T-cell (primary cell): ENCODE measurements at regions not wholly inside any gene's neighbourhood (a gene's known extent, or its start where the extent isn't known, plus 50 kb on each side); places are given as distances from the start of the nearest gene placed in this dataset.
"Not testable (repeated sequence)": the region's sequence is repeated elsewhere in the genome, so short reads cannot be mapped to it uniquely, and the experiment has no call there.

Experiments
- ATAC-seq, 4 experiments: fragments of 200-7000 bp in 3 of 4; fragments of 150-1000 bp in 1 of 4; cut with Tn5 transposase; replicated peaks in 1 of 4; 1 replicate in 3 of 4; 2 replicates in 1 of 4; pipeline ENCODE4 v1.10.0; 2021; ENCODE audit warnings: moderate library complexity in 3 of 4, mild to moderate bottlenecking in 2 of 4, moderate number of reproducible peaks in 1 of 4
- CTCF ChIA-PET, 2 donors: fragments of 300-600 bp; sonication (Branson Sonifier 250); formaldehyde crosslinking; loops; one replicate each; lab custom pipeline; 2022; ENCODE audit warnings: antibody characterized with exemption in 2 of 2; lab: Charles Lee
- POLR2A ChIA-PET, 2 donors: fragments of 300-600 bp; sonication (Branson Sonifier 250); formaldehyde crosslinking; loops; one replicate each; lab custom pipeline; 2022; ENCODE audit warnings: antibody characterized with exemption in 2 of 2; lab: Charles Lee
- DNase-seq, 35 experiments: peaks; one replicate each; pipeline versions ENCODE4 v3.0.0 to v3.0.0-alpha.2; 2013 to 2023
- H3K27ac ChIP-seq: one replicate; pipeline ENCODE4 v1.5.1; 2013; ENCODE audit warnings: low read length
- H3K27me3 ChIP-seq, 2 experiments: replicated peaks in 1 of 2; 1 replicate in 1 of 2; 2 replicates in 1 of 2; pipeline versions ENCODE4 v1.6.1 to v1.7.0; 2013; ENCODE audit warnings: low read length in 1 of 2, mixed read lengths in 1 of 2; ENCODE audit not compliant: control insufficient read depth in 2 of 2, insufficient read depth in 2 of 2; ENCODE audit errors: extremely low read depth in 1 of 2
- H3K36me3 ChIP-seq, 2 donors: 1 replicate in 1 of 2; 2 replicates in 1 of 2; pipeline versions ENCODE4 v1.6.1 to v1.7.0; 2013; ENCODE audit warnings: low read length in 1 of 2; ENCODE audit not compliant: control insufficient read depth in 2 of 2, insufficient read depth in 1 of 2; ENCODE audit errors: extremely low read depth in 1 of 2
- H3K4me1 ChIP-seq, 2 experiments: 1 replicate in 1 of 2; 2 replicates in 1 of 2; pipeline versions ENCODE4 v1.6.1 to v1.7.0; 2013; ENCODE audit warnings: low read length in 2 of 2, mixed read lengths in 1 of 2; ENCODE audit not compliant: insufficient read depth in 2 of 2, control insufficient read depth in 1 of 2; ENCODE audit errors: extremely low read depth in 1 of 2
- H3K4me3 ChIP-seq, 2 donors: 1 replicate in 1 of 2; 2 replicates in 1 of 2; pipeline versions ENCODE4 v1.5.1 to v1.7.0; 2013; ENCODE audit warnings: mild to moderate bottlenecking in 2 of 2, low read length in 1 of 2, moderate library complexity in 1 of 2; ENCODE audit not compliant: control insufficient read depth in 1 of 2; ENCODE audit errors: extremely low read depth in 1 of 2
- H3K9me3 ChIP-seq: 2 replicates; pipeline ENCODE4 v1.7.0; 2013
- H3K27ac Mint-ChIP-seq, 2 donors: one replicate each; pipeline ENCODE4 v1.8.0; 2020 to 2021; ENCODE audit warnings: mild to moderate bottlenecking in 2 of 2, mixed read lengths in 2 of 2
- H3K27me3 Mint-ChIP-seq, 2 donors: one replicate each; pipeline ENCODE4 v1.8.0; 2021 to 2022; ENCODE audit warnings: mixed read lengths in 2 of 2
- H3K36me3 Mint-ChIP-seq: one replicate; pipeline ENCODE4 v1.8.0; 2021; ENCODE audit warnings: mixed read lengths
- H3K4me1 Mint-ChIP-seq, 3 donors: one replicate each; pipeline ENCODE4 v1.8.0; 2020 to 2022; ENCODE audit warnings: mixed read lengths in 3 of 3, mild to moderate bottlenecking in 1 of 3
- H3K4me3 Mint-ChIP-seq, 3 donors: one replicate each; pipeline ENCODE4 v1.8.0; 2020 to 2022; ENCODE audit warnings: mild to moderate bottlenecking in 3 of 3, mixed read lengths in 3 of 3, moderate library complexity in 3 of 3
- H3K9me3 Mint-ChIP-seq, 3 donors: one replicate each; pipeline ENCODE4 v1.8.0; 2020 to 2022; ENCODE audit warnings: mixed read lengths in 3 of 3
- WGBS: methylation state at CpG from one replicate; pipeline ENCODE4 v1.1.5; 2013; ENCODE audit warnings: missing lambda C conversion rate; ENCODE audit not compliant: insufficient coverage; 5-methylcytosine and 5-hydroxymethylcytosine counted together

- ATAC-seq, H3K36me3 ChIP-seq, POLR2A ChIA-PET, H3K27ac ChIP-seq, H3K4me1 ChIP-seq, CTCF ChIA-PET, H3K27me3 Mint-ChIP-seq, H3K9me3 ChIP-seq, DNase-seq, H3K4me3 Mint-ChIP-seq, H3K4me1 Mint-ChIP-seq, H3K27me3 ChIP-seq, H3K27ac Mint-ChIP-seq, H3K36me3 Mint-ChIP-seq, H3K4me3 ChIP-seq: not testable (repeated sequence)
- WGBS, result 54% methylated on average over 2 of the region's 5 CpGs
- H3K9me3 Mint-ChIP-seq, result peaks cover 0 to 12% (median 4%) of the 10 kb centered on the region in 3 donors
Observed at GRCh38 chr12:76292891-76293290, 55.3 kb downstream of the BBS10 start.

GRCh38 chr12:76292305-76292704, 55.9 kb downstream of the BBS10 start:
- H3K4me3 ChIP-seq, H3K27ac ChIP-seq, H3K27ac Mint-ChIP-seq, H3K9me3 ChIP-seq, CTCF ChIA-PET, DNase-seq, H3K36me3 ChIP-seq, POLR2A ChIA-PET, H3K27me3 Mint-ChIP-seq, H3K36me3 Mint-ChIP-seq, H3K27me3 ChIP-seq, H3K4me3 Mint-ChIP-seq, ATAC-seq, H3K4me1 Mint-ChIP-seq, H3K4me1 ChIP-seq: not testable (repeated sequence)
- peaks cover 0 to 12% (median 4%) of the 10 kb centered on the region in 3 donors for H3K9me3 Mint-ChIP-seq
- WGBS, result 83% methylated on average over 8 of the region's 8 CpGs

GRCh38 chr12:76290963-76291859, 57.0 kb downstream of the BBS10 start:
- peaks cover 0 to 12% (median 4%) of the 10 kb centered on the region in 3 donors for H3K9me3 Mint-ChIP-seq
- ChIA-PET CTCF (no interaction called here), POLR2A (interaction anchor here in 1 of 2 donors (0.6 kb wide), 1 partner anchor 31 kb away, joined by 3 read pairs; no protein-coding TSS in a partner anchor)
- Histone ChIP-seq H3K4me3 (no peak overlapping the region), H3K4me1 (no peaks in the 10 kb centered on the region), H3K27me3 (no peaks in the 10 kb centered on the region), H3K27ac (no peak overlapping the region), H3K9me3 (no peaks in the 10 kb centered on the region), H3K36me3 (no peaks in the 10 kb centered on the region)
- DNase-seq (no peak), ATAC-seq (no peak)
- H3K27me3 Mint-ChIP-seq, result peaks cover 7 to 8% of the 10 kb centered on the region in 2 donors
- 92% methylated on average over 2 of the region's 3 CpGs for WGBS
- no peak overlapping the region for H3K27ac Mint-ChIP-seq
- no peaks in the 10 kb centered on the region for H3K36me3 Mint-ChIP-seq
- H3K4me3 Mint-ChIP-seq, result no peak overlapping the region
- H3K4me1 Mint-ChIP-seq, result no peaks in the 10 kb centered on the region

- H3K27ac ChIP-seq, result no peak overlapping the region
- POLR2A ChIA-PET, result no interaction called here
- no peaks in the 10 kb centered on the region for H3K9me3 ChIP-seq
- H3K36me3 Mint-ChIP-seq, result no peaks in the 10 kb centered on the region
- no peaks in the 10 kb centered on the region for H3K27me3 ChIP-seq
- no peak for DNase-seq
- CTCF ChIA-PET, result no interaction called here
- no peak overlapping the region for H3K4me3 ChIP-seq
- H3K27me3 Mint-ChIP-seq, result peaks cover 9 to 10% of the 10 kb centered on the region in 2 donors
- no peak for ATAC-seq
- H3K4me1 ChIP-seq, result no peaks in the 10 kb centered on the region
- no peak overlapping the region for H3K4me3 Mint-ChIP-seq
- peaks cover 0 to 8% (median 4%) of the 10 kb centered on the region in 3 donors for H3K9me3 Mint-ChIP-seq
- H3K27ac Mint-ChIP-seq, result no peak overlapping the region
- no peaks in the 10 kb centered on the region for H3K4me1 Mint-ChIP-seq
- no peaks in the 10 kb centered on the region for H3K36me3 ChIP-seq
Observed at GRCh38 chr12:76288218-76288617, 60.0 kb downstream of the BBS10 start.

- Mint-ChIP-seq H3K27me3 (peaks cover 7 to 8% of the 10 kb centered on the region in 2 donors), H3K4me3 (no peak overlapping the region), H3K36me3 (no peaks in the 10 kb centered on the region), H3K9me3 (no peaks in the 10 kb centered on the region), H3K4me1 (no peaks in the 10 kb centered on the region), H3K27ac (no peak overlapping the region)
- H3K4me1 ChIP-seq, result no peaks in the 10 kb centered on the region
- ChIA-PET CTCF (no interaction called here), POLR2A (no interaction called here)
- no peaks in the 10 kb centered on the region for H3K36me3 ChIP-seq
- ATAC-seq (no peak), DNase-seq (no peak)
- WGBS, result 88% methylated on average over 5 of the region's 5 CpGs
- H3K27ac ChIP-seq, result no peak overlapping the region
- H3K9me3 ChIP-seq, result no peaks in the 10 kb centered on the region
- H3K27me3 ChIP-seq, result no peaks in the 10 kb centered on the region
- H3K4me3 ChIP-seq, result no peak overlapping the region
Observed at GRCh38 chr12:76284816-76285750, 63.1 kb downstream of the BBS10 start.

- no peaks in the 10 kb centered on the region for H3K36me3 Mint-ChIP-seq
- CTCF ChIA-PET, result no interaction called here
- peaks cover 7 to 13% of the 10 kb centered on the region in 2 donors for H3K27me3 Mint-ChIP-seq
Observed at GRCh38 chr12:76282744-76283143, 65.5 kb downstream of the BBS10 start.

More at GRCh38 chr12:76282744-76283143, 65.5 kb downstream of the BBS10 start:
- Histone ChIP-seq H3K4me3 (no peak overlapping the region), H3K27me3 (no peaks in the 10 kb centered on the region), H3K4me1 (no peaks in the 10 kb centered on the region), H3K36me3 (no peaks in the 10 kb centered on the region), H3K27ac (no peak overlapping the region), H3K9me3 (no peaks in the 10 kb centered on the region)
- no peaks in the 10 kb centered on the region for H3K9me3 Mint-ChIP-seq
- no peak overlapping the region for H3K27ac Mint-ChIP-seq
- DNase-seq (no peak), ATAC-seq (no peak)
- POLR2A ChIA-PET, result no interaction called here
- no peaks in the 10 kb centered on the region for H3K4me1 Mint-ChIP-seq
- no peak overlapping the region for H3K4me3 Mint-ChIP-seq
